ENCODE measurements at regions not wholly inside any gene's neighbourhood (a gene's known extent, or its start where the extent isn't known, plus 50 kb on each side); places are given as distances from the start of the nearest gene placed in this dataset.

DNA sequence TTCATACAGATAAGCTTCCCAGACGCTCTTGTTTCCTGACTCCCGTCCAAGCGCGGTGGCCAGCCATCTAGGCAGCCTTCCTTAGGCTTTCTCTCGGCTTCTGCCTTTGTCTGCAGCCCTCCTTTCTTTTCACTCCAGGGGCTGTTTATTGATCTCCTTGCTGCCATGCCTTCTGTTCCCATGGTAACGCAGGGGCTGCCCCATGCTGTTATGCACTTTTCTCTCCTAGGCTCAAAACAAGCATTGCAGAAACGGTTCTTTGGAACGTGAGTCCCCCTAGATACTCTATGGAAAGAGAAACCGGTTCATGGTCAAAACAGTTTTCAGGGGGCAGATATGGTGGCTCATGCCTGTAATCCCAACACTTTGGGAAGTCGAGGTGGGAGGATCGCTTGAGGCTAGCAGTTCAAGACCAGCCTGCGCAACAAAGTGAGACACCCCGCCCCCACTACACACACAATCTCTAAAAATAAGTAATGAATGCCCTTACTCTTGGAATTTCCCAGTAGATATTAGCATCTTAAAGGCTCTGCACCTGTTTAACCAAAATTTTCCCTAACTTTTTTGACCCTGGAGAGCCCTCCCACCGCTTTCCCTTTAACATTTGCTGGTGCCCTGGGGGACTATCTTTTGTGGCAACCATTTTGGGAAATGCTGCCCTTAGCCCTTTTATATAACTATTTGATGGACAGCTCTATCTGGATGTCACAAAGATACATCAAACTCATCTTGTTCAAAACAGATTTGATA is 53.9 kb upstream of the ZNF157 start:
- peak overlapping the region; percentile 80; the same call in 1 of the 2 replicates for H3K14ac ChIP-seq (ENCODE audit: insufficient read depth, low read length)
- no peaks in the 10 kb centered on the region for H3K9me3 ChIP-seq (ENCODE audit: control insufficient read depth, low read depth, low read length)
- peak overlapping the region; percentile 87 for H3K18ac ChIP-seq (ENCODE audit: insufficient read length, low read depth, low read length)
- Mint-ChIP-seq H3K36me3 (ENCODE audit: insufficient read depth in 1 of 3, low read depth in 3 of 3) (peaks cover 0 to 5% (median 4%) of the 10 kb centered on the region in 3 experiments; a peak in 3 of 7 replicates), H3K27ac (peak overlapping the region; percentile 98 to 100 (median 99)), H3K4me3 (peak overlapping the region; percentile 37 to 74), H3K4me1 (peaks cover 11 to 27% of the 10 kb centered on the region in 2 experiments), H3K27me3 (ENCODE audit: low read depth) (no peaks in the 10 kb centered on the region; the same call in 1 of the 2 replicates), H3K9me3 (peaks cover 48 to 55% of the 10 kb centered on the region in 2 experiments)
- H4K5ac ChIP-seq (ENCODE audit: insufficient read length, low read depth, low read length) = no peak overlapping the region
- no peak overlapping the region for H2BK20ac ChIP-seq (ENCODE audit: low read depth, low read length, poor library complexity, severe bottlenecking)
- no peak overlapping the region for H3K56ac ChIP-seq (ENCODE audit: insufficient read length, low read depth, low read length)
- H4K91ac ChIP-seq (ENCODE audit: insufficient read length, low read depth, low read length) = no peak overlapping the region
- H3K23me2 ChIP-seq (ENCODE audit: insufficient read length, low read depth, low read length, poor library complexity, severe bottlenecking) = peaks cover 4% of the 10 kb centered on the region
- peaks cover 2% of the 10 kb centered on the region; the same call in 1 of the 2 replicates for H3K4me1 ChIP-seq (ENCODE audit: insufficient read depth, low read length)
- no peak overlapping the region for H3K23ac ChIP-seq (ENCODE audit: insufficient read length, low read depth, low read length)
- no peak overlapping the region for H2BK15ac ChIP-seq (ENCODE audit: low read depth, low read length)
- H4K8ac ChIP-seq (replicated peaks; ENCODE audit: insufficient read length, low read depth, low read length) = no peak overlapping the region
- WGBS (ENCODE audit: extremely low coverage, insufficient read length, low lambda C conversion rate) = no CpG with 5 or more reads among the region's 14 CpGs
- H4K20me1 ChIP-seq (ENCODE audit: control insufficient read depth, insufficient read depth, insufficient read length) = no peaks in the 10 kb centered on the region
- H3K4ac ChIP-seq (ENCODE audit: low read depth, low read length) = peak overlapping the region; percentile 84; the same call in 1 of the 2 replicates
- TF ChIP-seq, protein P1, sequence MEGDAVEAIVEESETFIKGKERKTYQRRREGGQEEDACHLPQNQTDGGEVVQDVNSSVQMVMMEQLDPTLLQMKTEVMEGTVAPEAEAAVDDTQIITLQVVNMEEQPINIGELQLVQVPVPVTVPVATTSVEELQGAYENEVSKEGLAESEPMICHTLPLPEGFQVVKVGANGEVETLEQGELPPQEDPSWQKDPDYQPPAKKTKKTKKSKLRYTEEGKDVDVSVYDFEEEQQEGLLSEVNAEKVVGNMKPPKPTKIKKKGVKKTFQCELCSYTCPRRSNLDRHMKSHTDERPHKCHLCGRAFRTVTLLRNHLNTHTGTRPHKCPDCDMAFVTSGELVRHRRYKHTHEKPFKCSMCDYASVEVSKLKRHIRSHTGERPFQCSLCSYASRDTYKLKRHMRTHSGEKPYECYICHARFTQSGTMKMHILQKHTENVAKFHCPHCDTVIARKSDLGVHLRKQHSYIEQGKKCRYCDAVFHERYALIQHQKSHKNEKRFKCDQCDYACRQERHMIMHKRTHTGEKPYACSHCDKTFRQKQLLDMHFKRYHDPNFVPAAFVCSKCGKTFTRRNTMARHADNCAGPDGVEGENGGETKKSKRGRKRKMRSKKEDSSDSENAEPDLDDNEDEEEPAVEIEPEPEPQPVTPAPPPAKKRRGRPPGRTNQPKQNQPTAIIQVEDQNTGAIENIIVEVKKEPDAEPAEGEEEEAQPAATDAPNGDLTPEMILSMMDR (conservative IDR thresholded peaks at IDR 0.05) = no peak
- H2BK12ac ChIP-seq (ENCODE audit: insufficient read length, low read depth, low read length) = peak overlapping the region; percentile 65
- H3K27me3 ChIP-seq (ENCODE audit: insufficient read depth, low read length) = no peaks in the 10 kb centered on the region
- DNase-seq = peak; percentile 85
- peak overlapping the region; percentile 95 for H2BK120ac ChIP-seq (ENCODE audit: low read depth, low read length, poor library complexity, severe bottlenecking)
- H3T11ph ChIP-seq (ENCODE audit: low read length) = peak overlapping the region; percentile 63
- H3K79me2 ChIP-seq (ENCODE audit: insufficient read depth, low read length) = no peaks in the 10 kb centered on the region
- peak overlapping the region; percentile 33 for H3K4me2 ChIP-seq (ENCODE audit: insufficient read depth, insufficient read length, low read length)
- H2BK5ac ChIP-seq (ENCODE audit: insufficient read length, low read length) = no peak overlapping the region
- peak overlapping the region; percentile 99 for H3K27ac ChIP-seq (ENCODE audit: insufficient read length, low read depth, low read length)
- no peak overlapping the region for H2AK5ac ChIP-seq (ENCODE audit: insufficient read length, low read length)
- no peaks in the 10 kb centered on the region for H3K79me1 ChIP-seq (ENCODE audit: insufficient read depth, low read depth, low read length, poor library complexity, severe bottlenecking)
- H3K9ac ChIP-seq (ENCODE audit: extremely low read depth, insufficient read length, low read length) = peak overlapping the region; percentile 64
- no peak overlapping the region for H2AFZ ChIP-seq (ENCODE audit: low read length)

Measured in H9 (cell line).